ENCODE measurements at regions not wholly inside any gene's neighbourhood (a gene's known extent, or its start where the extent isn't known, plus 50 kb on each side); places are given as distances from the start of the nearest gene placed in this dataset.
"Not testable (repeated sequence)": the region's sequence is repeated elsewhere in the genome, so short reads cannot be mapped to it uniquely, and the experiment has no call there.

DNA sequence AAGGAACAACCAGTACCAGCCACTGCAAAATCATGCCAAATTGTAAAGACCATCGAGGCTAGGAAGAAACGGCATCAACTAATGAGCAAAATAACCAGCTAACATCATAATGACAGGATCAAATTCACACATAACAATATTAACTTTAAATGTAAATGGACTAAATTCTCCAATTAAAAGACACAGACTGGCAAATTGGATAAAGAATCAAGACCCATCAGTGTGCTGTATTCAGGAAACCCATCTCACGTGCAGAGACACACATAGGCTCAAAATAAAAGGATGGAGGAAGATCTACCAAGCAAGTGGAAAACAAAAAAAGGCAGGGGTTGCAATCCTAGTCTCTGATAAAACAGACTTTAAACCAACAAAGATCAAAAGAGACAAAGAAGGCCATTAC lies 97.6 kb downstream of the GPX5 start:
- DNase-seq (ENCODE audit: low read depth): not testable (repeated sequence)

DNA sequence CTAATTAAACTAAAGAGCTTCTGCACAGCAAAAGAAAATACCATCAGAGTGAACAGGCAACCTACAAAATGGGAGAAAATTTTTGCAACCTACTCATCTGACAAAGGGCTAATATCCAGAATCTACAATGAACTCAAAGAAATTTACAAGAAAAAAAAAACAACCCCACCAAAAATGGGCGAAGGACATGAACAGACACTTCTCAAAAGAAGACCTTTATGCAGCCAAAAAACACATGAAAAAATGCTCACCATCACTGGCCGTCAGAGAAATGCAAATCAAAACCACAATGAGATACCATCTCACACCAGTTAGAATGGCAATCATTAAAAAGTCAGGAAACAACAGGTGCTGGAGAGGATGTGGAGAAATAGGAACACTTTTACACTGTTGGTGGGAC lies 100.7 kb downstream of the GPX5 start:
- DNase-seq (ENCODE audit: low read depth): not testable (repeated sequence)

- DNase-seq (ENCODE audit: low read depth): no peak
Observed at GRCh38 chr6:28632326-28632851, 106.7 kb downstream of the GPX5 start.

GRCh38 chr6:28633445-28634215 lies 107.9 kb downstream of the GPX5 start:
- DNase-seq (ENCODE audit: low read depth): no peak

DNA sequence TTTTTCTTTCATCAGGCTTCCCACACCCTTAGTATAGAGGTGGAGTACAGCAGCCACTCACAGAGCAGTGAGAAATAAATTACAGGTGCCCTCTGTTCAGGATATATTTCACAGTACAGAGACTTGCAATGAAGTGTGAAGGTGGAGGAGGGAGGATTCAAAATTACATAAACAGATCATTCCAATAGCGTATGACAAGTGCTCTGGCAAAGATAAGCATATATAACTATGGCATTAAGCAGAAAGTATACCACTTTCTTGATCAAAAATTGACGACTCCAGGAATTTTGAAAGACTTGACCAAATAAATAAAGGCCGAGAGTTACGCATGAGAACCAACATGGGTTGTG lies 108.7 kb downstream of the GPX5 start:
- DNase-seq (ENCODE audit: low read depth): no peak

DNA sequence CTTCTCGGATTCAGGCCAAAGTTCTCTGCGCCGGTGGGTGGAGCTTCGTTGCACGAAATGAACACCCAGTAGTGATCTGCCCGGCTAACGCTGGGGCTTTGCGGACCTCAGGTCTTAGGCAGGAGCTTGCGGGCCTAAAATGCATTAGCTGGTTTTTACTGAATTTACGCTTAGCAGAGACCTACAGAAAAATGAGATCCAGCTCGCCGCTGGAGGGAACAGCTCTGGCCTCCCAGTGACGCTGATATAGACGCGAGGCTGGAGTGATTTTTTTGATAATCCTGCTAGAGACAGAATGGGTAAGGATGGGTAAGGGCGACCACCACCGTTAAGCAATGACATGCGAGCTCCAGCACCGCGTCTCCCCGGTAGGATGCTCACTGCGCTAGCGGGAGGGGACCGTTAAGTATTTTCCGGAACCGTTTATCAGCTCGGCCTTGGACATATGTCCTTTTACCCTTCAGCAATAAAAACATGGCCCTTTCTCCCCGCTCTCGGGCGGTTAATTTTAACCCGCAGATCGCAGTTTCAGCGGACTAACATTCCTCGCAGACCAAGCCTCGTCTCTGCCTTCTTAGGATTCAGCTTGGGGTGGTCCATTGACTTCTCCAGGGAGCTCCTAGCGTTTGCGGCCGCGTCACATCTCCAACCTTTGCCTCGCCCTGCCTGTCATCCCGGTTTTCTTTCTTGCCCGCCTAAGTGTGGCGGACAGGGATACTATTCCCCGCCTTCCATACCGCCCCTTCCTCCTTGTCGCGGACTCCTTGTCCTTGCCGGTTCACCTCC lies 109.3 kb downstream of the GPX5 start:
- DNase-seq (ENCODE audit: low read depth): no peak

- no peak for DNase-seq (ENCODE audit: low read depth)
Observed at GRCh38 chr6:28635547-28636158, 110.0 kb downstream of the GPX5 start.

GRCh38 chr6:28638787-28639430 lies 113.2 kb downstream of the GPX5 start:
- no peak for DNase-seq (ENCODE audit: low read depth)

- not testable (repeated sequence) for DNase-seq (ENCODE audit: low read depth)
Observed at GRCh38 chr6:28639445-28640290, 114.0 kb downstream of the GPX5 start.

DNA sequence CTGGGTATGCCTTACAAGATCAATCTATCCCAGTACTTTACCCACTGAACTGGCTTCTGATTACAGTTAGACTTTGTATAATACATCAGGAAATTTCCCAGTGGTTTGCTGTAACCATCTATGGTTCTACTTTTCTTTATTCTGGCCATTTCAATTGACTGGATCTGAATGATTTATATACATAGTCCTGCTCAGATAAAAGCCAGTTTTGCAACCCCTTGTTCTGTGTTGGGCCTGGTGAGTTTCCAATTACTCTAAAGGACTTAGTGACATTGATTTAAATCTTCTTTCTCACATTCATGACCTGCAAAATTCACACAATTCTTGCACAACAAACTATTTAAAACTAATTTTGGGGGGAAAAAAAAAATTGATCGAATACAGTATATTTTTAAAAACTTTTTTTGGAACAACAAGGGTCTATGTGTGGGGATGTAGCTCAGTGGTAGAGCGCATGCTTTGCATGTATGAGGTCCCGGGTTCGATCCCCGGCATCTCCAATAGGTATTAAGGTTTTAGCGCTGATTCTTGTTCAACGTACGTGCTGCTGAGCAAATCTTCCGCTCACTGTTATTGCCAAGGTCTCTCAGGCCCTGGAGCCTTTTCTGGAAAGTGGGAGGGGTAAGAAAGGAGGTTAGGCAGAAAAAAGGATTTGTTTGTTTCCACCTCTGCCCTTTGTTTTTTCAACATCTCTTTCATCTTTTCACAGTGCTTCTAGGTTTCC lies 117.5 kb downstream of the GPX5 start:
- no peak for DNase-seq (ENCODE audit: low read depth)

DNA sequence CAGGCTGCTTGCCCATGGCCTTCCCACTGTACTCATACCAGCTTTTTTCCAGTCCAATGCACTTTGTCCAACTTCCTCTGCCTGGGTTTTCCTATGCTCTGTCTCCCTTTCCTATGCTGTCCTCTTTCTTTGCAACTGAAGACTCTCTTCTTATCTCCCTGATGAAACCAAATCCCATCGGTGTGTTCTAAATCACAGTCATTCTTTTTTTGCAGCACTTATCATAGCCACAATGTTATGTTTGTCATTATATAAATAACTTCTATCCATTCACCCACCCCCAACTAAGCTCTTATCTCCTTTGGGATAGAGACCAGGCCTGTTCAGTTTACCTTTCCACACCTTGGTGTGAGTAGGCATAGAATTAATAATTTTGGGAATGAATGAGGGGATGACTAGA lies 121.0 kb downstream of the GPX5 start:
- DNase-seq (ENCODE audit: low read depth): no peak

DNA sequence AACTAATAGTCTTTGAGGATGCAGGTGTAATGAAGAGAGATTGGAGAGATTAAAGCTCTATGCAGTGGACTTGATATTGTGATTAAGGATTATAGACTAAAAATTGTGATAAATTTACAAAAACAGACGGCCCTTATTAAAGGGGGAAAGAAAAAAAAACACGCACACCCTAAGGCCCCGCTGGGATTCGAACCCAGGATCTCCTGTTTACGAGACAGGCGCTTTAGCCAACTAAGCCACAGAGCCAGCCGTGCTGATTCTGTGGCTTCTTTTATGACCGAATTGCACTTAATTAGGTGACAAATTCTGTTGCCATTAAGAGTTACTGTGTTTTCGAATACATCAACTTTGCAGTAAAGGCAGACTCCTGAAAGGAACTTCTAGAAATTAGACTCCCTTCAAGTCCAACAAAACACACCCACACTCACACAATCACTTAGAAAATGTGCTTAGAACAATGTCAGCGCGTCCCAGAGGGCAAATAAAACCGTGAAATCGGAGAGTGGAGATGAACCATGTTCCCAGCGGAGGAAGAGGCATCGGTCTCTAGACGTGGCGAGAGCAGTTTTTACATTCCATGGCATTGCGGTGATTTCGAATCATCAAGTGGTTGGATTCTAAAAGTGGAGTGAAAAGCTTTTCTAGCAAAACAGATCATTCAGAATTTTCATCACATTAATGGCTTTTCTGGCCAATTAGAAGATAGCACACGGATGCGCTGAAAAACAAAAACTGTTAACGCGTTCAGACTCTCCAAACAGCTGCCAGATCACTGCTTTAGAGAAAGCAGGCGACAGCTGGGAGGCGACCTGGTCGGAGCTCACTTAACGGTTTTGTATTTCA lies 122.6 kb downstream of the GPX5 start:
- peak; percentile 34 for DNase-seq (ENCODE audit: low read depth)

GRCh38 chr6:28648878-28649375 lies 123.2 kb downstream of the GPX5 start:
- DNase-seq (ENCODE audit: low read depth): no peak

- no peak for DNase-seq (ENCODE audit: low read depth)
Observed at GRCh38 chr6:28651161-28651560, 125.5 kb downstream of the GPX5 start.

GRCh38 chr6:28653876-28654275 lies 128.2 kb downstream of the GPX5 start:
- DNase-seq (ENCODE audit: low read depth): no peak

- DNase-seq (ENCODE audit: low read depth): no peak
Observed at GRCh38 chr6:28655164-28655563, 129.5 kb downstream of the GPX5 start.

DNA sequence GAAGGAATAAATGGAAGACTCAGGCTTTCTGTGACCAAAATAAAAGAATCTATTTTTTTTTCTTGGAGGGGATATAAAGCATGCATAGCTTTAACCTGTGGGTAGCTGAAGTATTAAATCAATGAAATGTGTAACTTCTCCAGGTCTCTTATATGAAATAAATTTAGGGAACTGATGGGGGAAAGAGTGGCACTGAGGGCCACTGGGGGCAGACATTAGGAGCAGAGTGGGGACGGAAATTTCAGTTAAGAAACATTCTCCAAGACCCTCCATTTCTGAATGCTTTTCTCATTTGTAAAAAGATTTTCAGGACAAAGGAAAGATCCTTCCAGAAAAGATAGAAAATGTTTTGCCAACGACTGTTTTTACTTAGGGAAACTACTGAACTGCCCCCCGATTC lies 131.0 kb downstream of the GPX5 start:
- no peak for DNase-seq (ENCODE audit: low read depth)

GRCh38 chr6:28657381-28657768 lies 131.7 kb downstream of the GPX5 start:
- DNase-seq (ENCODE audit: low read depth): no peak

DNA sequence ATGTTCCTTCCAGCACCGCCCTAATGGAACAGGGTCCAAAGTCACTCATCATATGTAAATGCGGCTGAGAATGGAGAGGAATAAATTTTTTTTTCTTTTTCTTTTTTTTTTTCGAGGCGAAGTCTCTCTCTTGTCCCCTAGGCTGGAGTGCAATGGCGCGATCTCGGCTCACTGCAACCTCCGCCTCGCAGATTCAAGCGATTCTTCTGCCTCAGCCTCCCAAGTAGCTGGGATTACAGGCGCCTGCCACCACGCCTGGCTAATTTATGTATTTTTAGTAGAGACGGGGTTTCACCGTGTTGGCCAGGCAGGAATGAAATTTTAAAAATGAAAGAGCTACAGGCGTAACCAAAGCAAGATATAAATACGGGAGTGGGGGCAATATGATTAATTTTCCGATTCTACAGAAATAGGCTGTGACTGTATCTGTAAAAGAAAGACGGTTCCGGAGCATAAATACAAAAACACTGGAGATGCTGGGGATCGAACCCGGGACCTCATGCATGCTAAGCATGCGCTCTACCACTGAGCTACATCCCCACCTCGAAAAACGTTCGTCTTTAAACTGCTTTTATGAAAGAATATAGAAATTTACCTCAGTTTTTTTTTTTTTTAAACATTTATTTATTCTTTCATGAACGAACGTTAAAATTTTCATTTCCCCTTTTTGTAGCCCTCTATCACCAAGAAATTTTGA lies 132.2 kb downstream of the GPX5 start:
- no peak for DNase-seq (ENCODE audit: low read depth)
